ENCODE measurements at regions not wholly inside any gene's neighbourhood (a gene's known extent, or its start where the extent isn't known, plus 50 kb on each side); places are given as distances from the start of the nearest gene placed in this dataset.

GRCh38 chr7:12741951-12742575 is 54.6 kb downstream of the ARL4A start:
- Histone ChIP-seq H3K27me3 (ENCODE audit: control insufficient read depth, insufficient read depth, low read length) (no peaks in the 10 kb centered on the region), H3K36me3 (ENCODE audit: insufficient read depth, low read length) (no peaks in the 10 kb centered on the region), H3K9me3 (replicated peaks; ENCODE audit: low read length) (no peaks in the 10 kb centered on the region), H3K4me2 (ENCODE audit: low read length) (no peak overlapping the region), H3K4me1 (ENCODE audit: control insufficient read depth, insufficient read depth, low read length) (peaks cover 6% of the 10 kb centered on the region), H3K9ac (ENCODE audit: low read depth, low read length) (no peak overlapping the region), H3K4me3 (ENCODE audit: low read length) (no peak overlapping the region)

- Histone ChIP-seq H3K9me3 (replicated peaks; ENCODE audit: low read length) (no peaks in the 10 kb centered on the region), H3K36me3 (ENCODE audit: insufficient read depth, low read length) (no peaks in the 10 kb centered on the region), H3K4me3 (ENCODE audit: low read length) (no peak overlapping the region), H3K27me3 (ENCODE audit: control insufficient read depth, insufficient read depth, low read length) (no peaks in the 10 kb centered on the region), H3K4me1 (ENCODE audit: control insufficient read depth, insufficient read depth, low read length) (peaks cover 8% of the 10 kb centered on the region), H3K9ac (ENCODE audit: low read depth, low read length) (no peak overlapping the region), H3K4me2 (ENCODE audit: low read length) (no peak overlapping the region)
Observed at GRCh38 chr7:12746211-12746610, 58.8 kb downstream of the ARL4A start.

- H3K4me2 ChIP-seq (ENCODE audit: low read length) = no peak overlapping the region
- no peak overlapping the region for H3K4me3 ChIP-seq (ENCODE audit: low read length)
- no peak overlapping the region for H3K9ac ChIP-seq (ENCODE audit: low read depth, low read length)
- no peaks in the 10 kb centered on the region for H3K27me3 ChIP-seq (ENCODE audit: control insufficient read depth, insufficient read depth, low read length)
- H3K4me1 ChIP-seq (ENCODE audit: control insufficient read depth, insufficient read depth, low read length) = peaks cover 3% of the 10 kb centered on the region
- H3K9me3 ChIP-seq (replicated peaks; ENCODE audit: low read length) = no peaks in the 10 kb centered on the region
- H3K36me3 ChIP-seq (ENCODE audit: insufficient read depth, low read length) = no peaks in the 10 kb centered on the region
Observed at GRCh38 chr7:12747687-12748306, 60.4 kb downstream of the ARL4A start.

GRCh38 chr7:12749069-12749468 is 61.6 kb downstream of the ARL4A start:
- no peak overlapping the region for H3K9ac ChIP-seq (ENCODE audit: low read depth, low read length)
- peaks cover 6% of the 10 kb centered on the region for H3K4me1 ChIP-seq (ENCODE audit: control insufficient read depth, insufficient read depth, low read length)
- no peak overlapping the region for H3K4me3 ChIP-seq (ENCODE audit: low read length)
- H3K4me2 ChIP-seq (ENCODE audit: low read length) = no peak overlapping the region
- no peaks in the 10 kb centered on the region for H3K27me3 ChIP-seq (ENCODE audit: control insufficient read depth, insufficient read depth, low read length)
- no peaks in the 10 kb centered on the region for H3K36me3 ChIP-seq (ENCODE audit: insufficient read depth, low read length)
- no peaks in the 10 kb centered on the region for H3K9me3 ChIP-seq (replicated peaks; ENCODE audit: low read length)

DNA sequence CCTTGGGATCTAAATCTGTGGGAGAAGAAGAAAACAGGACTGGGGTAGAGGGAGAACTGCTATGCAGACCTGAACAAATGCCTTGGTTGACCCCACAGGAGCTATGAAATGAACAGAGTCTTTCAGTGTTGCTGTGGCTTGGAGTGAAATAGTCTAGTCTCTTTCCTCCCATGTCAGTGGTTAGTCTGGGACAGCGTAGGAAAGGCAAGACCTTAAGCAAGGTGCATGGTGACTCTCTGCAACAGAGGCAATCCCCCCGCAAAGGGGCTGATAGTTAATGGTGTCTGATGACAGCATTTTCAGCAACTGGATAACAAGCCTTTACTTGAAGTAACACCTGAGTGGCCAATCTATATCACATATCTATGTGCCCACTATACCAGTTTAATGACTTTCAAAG is 62.3 kb downstream of the ARL4A start:
- H3K9ac ChIP-seq (ENCODE audit: low read depth, low read length) = no peak overlapping the region
- peaks cover 11% of the 10 kb centered on the region for H3K4me1 ChIP-seq (ENCODE audit: control insufficient read depth, insufficient read depth, low read length)
- no peaks in the 10 kb centered on the region for H3K36me3 ChIP-seq (ENCODE audit: insufficient read depth, low read length)
- H3K4me3 ChIP-seq (ENCODE audit: low read length) = no peak overlapping the region
- no peaks in the 10 kb centered on the region for H3K27me3 ChIP-seq (ENCODE audit: control insufficient read depth, insufficient read depth, low read length)
- no peaks in the 10 kb centered on the region for H3K9me3 ChIP-seq (replicated peaks; ENCODE audit: low read length)
- no peak overlapping the region for H3K4me2 ChIP-seq (ENCODE audit: low read length)

GRCh38 chr7:12751764-12752163 is 64.3 kb downstream of the ARL4A start:
- Histone ChIP-seq H3K4me2 (ENCODE audit: low read length) (no peak overlapping the region), H3K9me3 (replicated peaks; ENCODE audit: low read length) (no peaks in the 10 kb centered on the region), H3K27me3 (ENCODE audit: control insufficient read depth, insufficient read depth, low read length) (no peaks in the 10 kb centered on the region), H3K9ac (ENCODE audit: low read depth, low read length) (no peak overlapping the region), H3K36me3 (ENCODE audit: insufficient read depth, low read length) (no peaks in the 10 kb centered on the region), H3K4me3 (ENCODE audit: low read length) (no peak overlapping the region), H3K4me1 (ENCODE audit: control insufficient read depth, insufficient read depth, low read length) (peaks cover 15% of the 10 kb centered on the region)

- Histone ChIP-seq H3K4me1 (ENCODE audit: control insufficient read depth, insufficient read depth, low read length) (peaks cover 25% of the 10 kb centered on the region), H3K9ac (ENCODE audit: low read depth, low read length) (peak overlapping the region; percentile 5), H3K4me2 (ENCODE audit: low read length) (peak overlapping the region; percentile 18), H3K36me3 (ENCODE audit: insufficient read depth, low read length) (no peaks in the 10 kb centered on the region), H3K9me3 (replicated peaks; ENCODE audit: low read length) (no peaks in the 10 kb centered on the region), H3K27me3 (ENCODE audit: control insufficient read depth, insufficient read depth, low read length) (no peaks in the 10 kb centered on the region), H3K4me3 (ENCODE audit: low read length) (no peak overlapping the region)
Observed at GRCh38 chr7:12754179-12754578, 66.7 kb downstream of the ARL4A start.

GRCh38 chr7:12756821-12757220 is 69.4 kb downstream of the ARL4A start:
- H3K27me3 ChIP-seq (ENCODE audit: control insufficient read depth, insufficient read depth, low read length) = no peaks in the 10 kb centered on the region
- H3K4me3 ChIP-seq (ENCODE audit: low read length) = no peak overlapping the region

DNA sequence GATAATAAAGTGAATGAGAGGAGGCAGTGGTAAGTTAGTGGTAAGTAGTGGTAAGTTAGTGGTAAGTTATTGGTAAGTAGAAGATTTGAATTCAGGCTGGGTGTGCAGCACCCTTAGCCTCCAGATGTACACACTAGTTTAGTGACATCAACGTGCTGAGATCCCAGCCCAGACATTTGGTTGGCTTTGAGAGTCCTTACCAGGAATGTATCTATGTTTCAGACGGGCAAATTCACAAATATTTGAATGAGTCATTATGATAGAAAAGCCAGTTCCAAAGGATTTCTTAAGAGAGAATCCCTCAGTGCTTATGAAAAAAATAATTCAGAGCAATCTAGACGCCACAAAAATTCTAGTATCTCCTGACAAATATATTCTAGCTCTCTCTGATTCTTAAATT is 70.0 kb downstream of the ARL4A start:
- no peak overlapping the region for H3K4me3 ChIP-seq (ENCODE audit: low read length)
- peaks cover 30% of the 10 kb centered on the region for H3K4me1 ChIP-seq (ENCODE audit: control insufficient read depth, insufficient read depth, low read length)
- no peaks in the 10 kb centered on the region for H3K9me3 ChIP-seq (replicated peaks; ENCODE audit: low read length)
- peak overlapping the region; percentile 56 for H3K9ac ChIP-seq (ENCODE audit: low read depth, low read length)
- H3K36me3 ChIP-seq (ENCODE audit: insufficient read depth, low read length) = no peaks in the 10 kb centered on the region
- H3K4me2 ChIP-seq (ENCODE audit: low read length) = peak overlapping the region; percentile 45
- H3K27me3 ChIP-seq (ENCODE audit: control insufficient read depth, insufficient read depth, low read length) = no peaks in the 10 kb centered on the region

More at GRCh38 chr7:12756821-12757220, 69.4 kb downstream of the ARL4A start:
- Histone ChIP-seq H3K9ac (ENCODE audit: low read depth, low read length) (peak overlapping the region; percentile 51), H3K4me2 (ENCODE audit: low read length) (no peak overlapping the region), H3K36me3 (ENCODE audit: insufficient read depth, low read length) (no peaks in the 10 kb centered on the region), H3K9me3 (replicated peaks; ENCODE audit: low read length) (no peaks in the 10 kb centered on the region), H3K4me1 (ENCODE audit: control insufficient read depth, insufficient read depth, low read length) (peaks cover 30% of the 10 kb centered on the region)

DNA sequence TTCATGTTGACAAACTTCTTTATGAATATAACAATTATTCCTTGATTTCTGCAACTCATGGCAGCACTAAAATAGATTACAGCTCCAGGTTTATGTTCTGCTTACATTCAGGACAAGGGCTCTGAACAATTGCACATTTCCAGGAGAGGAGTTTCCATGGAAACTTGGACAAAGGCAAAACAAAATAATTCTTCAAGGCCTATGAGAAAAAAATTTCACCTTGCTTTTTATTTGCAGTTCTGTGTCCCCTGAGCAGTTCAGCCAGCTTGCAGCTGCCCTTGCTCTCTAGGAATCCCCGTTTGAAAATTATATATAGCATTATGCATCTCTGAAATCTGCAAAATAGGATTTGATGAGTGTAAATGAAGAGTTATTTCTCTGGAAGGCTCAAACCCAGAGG is 71.7 kb downstream of the ARL4A start:
- no peak overlapping the region for H3K9ac ChIP-seq (ENCODE audit: low read depth, low read length)
- no peaks in the 10 kb centered on the region for H3K36me3 ChIP-seq (ENCODE audit: insufficient read depth, low read length)
- H3K4me1 ChIP-seq (ENCODE audit: control insufficient read depth, insufficient read depth, low read length) = peaks cover 26% of the 10 kb centered on the region
- no peak overlapping the region for H3K4me3 ChIP-seq (ENCODE audit: low read length)
- no peaks in the 10 kb centered on the region for H3K27me3 ChIP-seq (ENCODE audit: control insufficient read depth, insufficient read depth, low read length)
- H3K9me3 ChIP-seq (replicated peaks; ENCODE audit: low read length) = no peaks in the 10 kb centered on the region
- H3K4me2 ChIP-seq (ENCODE audit: low read length) = no peak overlapping the region

DNA sequence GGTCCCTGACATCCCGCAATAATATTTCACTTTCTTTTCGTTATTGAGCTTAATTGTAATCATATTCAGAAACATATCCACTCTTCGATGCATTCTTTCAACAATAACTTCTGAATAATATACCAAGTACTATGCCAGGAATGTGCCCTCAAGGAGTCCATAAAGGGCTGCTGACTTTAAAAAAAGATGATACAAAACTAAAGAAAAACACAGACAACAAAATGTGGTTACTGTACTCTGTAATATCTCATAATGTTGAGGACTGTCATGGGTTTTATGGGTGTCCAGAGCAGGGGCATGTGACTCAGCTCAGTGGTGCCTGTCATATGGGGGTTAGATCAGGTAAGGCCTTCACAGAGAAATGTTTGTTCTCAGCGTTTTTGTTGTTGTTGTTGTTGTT is 73.7 kb downstream of the ARL4A start:
- Histone ChIP-seq H3K9me3 (replicated peaks; ENCODE audit: low read length) (no peaks in the 10 kb centered on the region), H3K4me3 (ENCODE audit: low read length) (no peak overlapping the region), H3K4me2 (ENCODE audit: low read length) (no peak overlapping the region)

DNA sequence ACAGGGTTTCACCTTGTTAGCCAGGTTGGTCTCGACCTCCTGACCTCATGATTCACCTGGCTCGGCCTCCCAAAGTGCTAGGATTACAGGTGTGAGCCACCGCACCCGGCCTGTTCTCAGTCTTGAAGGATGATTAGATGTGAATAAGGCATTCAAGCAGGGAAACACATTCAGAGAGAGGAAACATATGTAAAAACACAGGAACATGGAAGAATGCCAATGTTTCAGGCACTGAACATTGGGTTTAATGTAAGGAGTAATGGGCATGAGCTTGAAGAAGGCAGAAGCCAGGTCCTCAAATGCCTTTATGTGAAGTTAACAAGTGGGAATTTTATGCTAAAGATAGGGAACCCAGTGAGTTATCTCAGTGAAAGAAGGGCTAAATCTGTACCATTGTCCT is 74.3 kb downstream of the ARL4A start:
- Histone ChIP-seq H3K4me2 (ENCODE audit: low read length) (no peak overlapping the region), H3K4me3 (ENCODE audit: low read length) (no peak overlapping the region), H3K36me3 (ENCODE audit: insufficient read depth, low read length) (no peaks in the 10 kb centered on the region), H3K9ac (ENCODE audit: low read depth, low read length) (no peak overlapping the region), H3K4me1 (ENCODE audit: control insufficient read depth, insufficient read depth, low read length) (peaks cover 27% of the 10 kb centered on the region), H3K9me3 (replicated peaks; ENCODE audit: low read length) (no peaks in the 10 kb centered on the region), H3K27me3 (ENCODE audit: control insufficient read depth, insufficient read depth, low read length) (no peaks in the 10 kb centered on the region)

More for the DNA sequence above, 73.7 kb downstream of the ARL4A start:
- Histone ChIP-seq H3K36me3 (ENCODE audit: insufficient read depth, low read length) (no peaks in the 10 kb centered on the region), H3K4me1 (ENCODE audit: control insufficient read depth, insufficient read depth, low read length) (peaks cover 29% of the 10 kb centered on the region), H3K9ac (ENCODE audit: low read depth, low read length) (no peak overlapping the region), H3K27me3 (ENCODE audit: control insufficient read depth, insufficient read depth, low read length) (no peaks in the 10 kb centered on the region)
